ENCODE measurements at regions not wholly inside any gene's neighbourhood (a gene's known extent, or its start where the extent isn't known, plus 50 kb on each side); places are given as distances from the start of the nearest gene placed in this dataset.

DNA sequence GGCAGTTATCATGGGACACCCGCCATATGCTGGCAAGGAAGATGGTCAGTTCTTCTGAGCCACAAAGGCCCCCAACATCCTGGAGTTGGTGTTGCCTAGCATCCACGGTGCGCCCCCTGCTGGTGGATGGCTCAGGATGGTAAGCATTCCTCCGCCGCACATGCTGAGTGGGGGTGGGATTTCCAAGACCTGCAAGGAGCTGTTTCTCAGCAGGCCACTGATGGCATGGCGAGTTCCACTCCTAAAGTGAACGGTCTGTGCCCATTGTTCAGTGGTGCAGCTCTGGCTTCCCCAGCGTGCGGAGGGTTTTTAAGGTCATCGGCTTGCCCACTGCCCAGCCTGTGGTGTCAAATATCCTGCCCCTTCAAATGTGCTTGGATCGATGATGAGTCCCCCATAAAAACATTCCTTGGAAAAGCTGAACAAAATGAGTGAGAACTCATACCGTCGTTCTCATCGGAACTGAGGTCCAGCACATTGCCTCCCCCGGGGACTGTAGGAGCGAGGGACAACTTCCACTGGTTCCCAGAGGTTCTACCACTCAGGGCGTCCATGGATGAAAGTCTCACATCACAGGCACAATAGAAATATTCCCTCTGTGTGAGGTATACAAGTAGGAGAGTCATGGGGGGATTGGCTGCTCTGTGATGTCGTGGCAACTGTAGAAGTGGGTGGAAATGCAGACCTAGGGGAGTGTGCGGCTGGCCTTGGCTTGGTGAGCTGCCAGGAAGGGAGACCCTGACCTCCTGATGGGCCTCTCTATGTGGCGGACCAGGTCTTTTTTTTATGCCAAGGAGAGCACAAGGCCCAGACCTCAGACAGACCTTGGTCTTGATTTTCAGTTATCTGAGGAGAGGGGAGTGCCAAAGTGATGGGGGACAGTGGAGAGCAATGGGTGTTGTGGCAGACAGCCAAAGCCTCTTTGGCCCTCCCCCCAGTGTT lies 102.0 kb downstream of the SNRPN start:
- TF ChIP-seq, protein P1, sequence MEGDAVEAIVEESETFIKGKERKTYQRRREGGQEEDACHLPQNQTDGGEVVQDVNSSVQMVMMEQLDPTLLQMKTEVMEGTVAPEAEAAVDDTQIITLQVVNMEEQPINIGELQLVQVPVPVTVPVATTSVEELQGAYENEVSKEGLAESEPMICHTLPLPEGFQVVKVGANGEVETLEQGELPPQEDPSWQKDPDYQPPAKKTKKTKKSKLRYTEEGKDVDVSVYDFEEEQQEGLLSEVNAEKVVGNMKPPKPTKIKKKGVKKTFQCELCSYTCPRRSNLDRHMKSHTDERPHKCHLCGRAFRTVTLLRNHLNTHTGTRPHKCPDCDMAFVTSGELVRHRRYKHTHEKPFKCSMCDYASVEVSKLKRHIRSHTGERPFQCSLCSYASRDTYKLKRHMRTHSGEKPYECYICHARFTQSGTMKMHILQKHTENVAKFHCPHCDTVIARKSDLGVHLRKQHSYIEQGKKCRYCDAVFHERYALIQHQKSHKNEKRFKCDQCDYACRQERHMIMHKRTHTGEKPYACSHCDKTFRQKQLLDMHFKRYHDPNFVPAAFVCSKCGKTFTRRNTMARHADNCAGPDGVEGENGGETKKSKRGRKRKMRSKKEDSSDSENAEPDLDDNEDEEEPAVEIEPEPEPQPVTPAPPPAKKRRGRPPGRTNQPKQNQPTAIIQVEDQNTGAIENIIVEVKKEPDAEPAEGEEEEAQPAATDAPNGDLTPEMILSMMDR (conservative IDR thresholded peaks at IDR 0.05; ENCODE audit: low read length) = no peak
- no peak overlapping the region for H3K4me3 ChIP-seq (ENCODE audit: low read length)
- DNase-seq (ENCODE audit: low read depth) = no peak

DNA sequence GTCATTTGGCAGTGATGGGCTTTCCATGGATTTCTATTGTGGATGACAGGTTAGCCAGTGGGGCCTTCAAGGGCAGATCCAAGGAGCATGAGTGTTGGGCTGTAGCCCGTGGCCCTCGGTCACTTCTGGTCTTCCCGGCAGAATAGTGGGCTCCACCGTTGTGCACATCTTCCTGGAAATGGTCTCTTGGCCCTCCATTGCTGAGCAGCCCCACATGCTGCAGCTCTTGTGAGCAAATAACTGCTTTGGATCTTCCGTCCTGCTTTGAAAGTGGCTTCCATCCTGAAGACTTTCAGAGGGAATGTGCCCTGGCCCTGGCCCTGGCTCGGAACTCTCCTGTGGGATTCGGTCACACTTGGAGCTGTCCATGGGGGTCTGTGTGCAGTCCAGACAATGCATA lies 102.8 kb downstream of the SNRPN start:
- no peak overlapping the region for H3K4me3 ChIP-seq (ENCODE audit: low read length)
- TF ChIP-seq, protein P1 (conservative IDR thresholded peaks at IDR 0.05; ENCODE audit: low read length) = no peak
- DNase-seq (ENCODE audit: low read depth) = no peak

DNA sequence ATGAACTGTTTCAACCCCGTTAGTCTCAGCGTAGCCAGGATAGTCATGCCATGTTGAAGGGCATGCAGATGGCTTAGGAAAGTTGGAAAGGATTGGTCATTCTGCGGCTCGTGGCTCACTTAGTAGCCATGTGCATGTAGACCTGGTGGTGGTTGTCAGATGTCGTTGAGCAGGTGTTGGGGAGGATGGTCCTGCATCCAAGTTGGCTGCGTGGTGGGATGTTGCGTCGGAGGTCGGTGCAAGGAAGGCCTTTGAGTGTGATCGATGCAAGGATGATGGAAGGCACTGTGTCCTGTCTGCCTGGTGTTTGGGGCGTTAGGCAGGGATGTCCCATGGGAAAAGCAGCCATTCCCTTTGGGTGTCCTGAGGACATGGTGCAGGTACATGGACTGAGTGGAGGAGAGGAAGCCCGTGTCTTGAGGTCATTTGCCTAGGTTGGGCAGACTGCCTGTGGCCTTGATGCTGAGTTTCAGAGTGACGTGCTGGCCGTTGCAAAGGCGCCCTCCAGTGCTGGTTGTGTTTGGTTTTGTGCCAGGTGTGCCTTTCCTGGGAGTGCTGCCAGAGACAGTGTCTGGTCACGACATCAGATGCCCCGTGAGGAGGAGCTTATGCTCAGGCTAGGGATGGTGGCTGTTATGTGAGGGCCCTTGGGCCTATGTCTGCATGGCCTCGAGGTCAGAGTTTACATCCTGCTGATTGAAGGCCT lies 103.4 kb downstream of the SNRPN start:
- TF ChIP-seq, protein P1 (conservative IDR thresholded peaks at IDR 0.05; ENCODE audit: low read length) = no peak
- no peak overlapping the region for H3K4me3 ChIP-seq (ENCODE audit: low read length)
- DNase-seq (ENCODE audit: low read depth) = no peak

DNA sequence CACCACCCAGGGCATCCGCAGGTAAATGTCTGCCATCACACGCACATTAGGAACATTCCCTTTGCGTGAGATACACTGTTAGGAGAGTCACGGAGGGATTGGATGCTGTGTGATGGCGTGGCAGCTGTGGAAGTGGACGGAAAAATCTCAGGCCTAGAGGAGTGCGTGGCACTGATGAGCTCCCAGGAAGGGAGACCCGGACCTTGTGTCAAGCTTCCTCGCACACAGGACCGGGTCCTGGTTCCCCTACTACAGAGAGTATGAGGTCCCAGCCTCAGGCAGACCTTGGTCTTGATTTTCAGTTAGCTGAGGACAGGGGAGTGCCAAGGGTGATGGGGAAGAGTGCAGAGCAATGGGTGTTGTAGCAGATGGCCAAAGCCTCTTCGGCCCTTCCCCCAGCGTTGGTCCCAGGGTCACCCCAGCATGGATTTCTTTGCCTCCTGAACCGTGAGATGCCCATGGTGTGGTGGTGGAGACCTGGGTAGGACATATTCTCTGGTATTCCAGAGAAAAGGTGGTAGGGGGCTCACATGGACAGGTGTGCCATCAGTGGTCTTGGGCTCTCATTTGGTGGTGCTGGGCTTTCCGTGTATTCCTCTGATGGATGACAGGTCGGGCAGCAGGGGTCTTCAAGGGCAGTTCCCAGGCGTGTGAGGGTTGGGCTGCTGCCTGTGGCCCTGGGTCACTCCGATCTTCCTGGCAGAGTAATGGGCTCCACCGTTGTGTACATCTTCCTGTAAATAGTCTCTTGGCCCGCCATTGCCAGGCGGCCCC lies 105.1 kb downstream of the SNRPN start:
- TF ChIP-seq, protein P1 (conservative IDR thresholded peaks at IDR 0.05; ENCODE audit: low read length) = no peak
- DNase-seq (ENCODE audit: low read depth) = no peak
- H3K4me3 ChIP-seq (ENCODE audit: low read length) = no peak overlapping the region

DNA sequence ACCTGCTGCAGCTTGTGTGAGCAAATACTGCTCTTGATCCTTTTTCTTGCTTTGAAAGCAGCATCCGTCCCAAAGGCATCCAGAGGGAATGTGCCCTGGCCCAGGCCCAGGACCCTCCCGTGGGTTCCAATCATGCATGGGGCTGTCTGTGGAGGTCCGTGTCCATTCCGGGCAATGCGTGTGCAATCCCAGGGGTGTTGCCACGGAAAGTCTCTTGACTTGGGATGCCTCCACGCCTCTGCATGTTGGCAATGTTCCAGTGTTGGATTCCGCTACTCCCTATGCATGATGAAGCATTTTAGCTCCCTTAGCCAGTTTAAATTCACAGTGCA lies 105.7 kb downstream of the SNRPN start:
- no peak for DNase-seq (ENCODE audit: low read depth)
- TF ChIP-seq, protein P1 (conservative IDR thresholded peaks at IDR 0.05; ENCODE audit: low read length) = no peak
- no peak overlapping the region for H3K4me3 ChIP-seq (ENCODE audit: low read length)

DNA sequence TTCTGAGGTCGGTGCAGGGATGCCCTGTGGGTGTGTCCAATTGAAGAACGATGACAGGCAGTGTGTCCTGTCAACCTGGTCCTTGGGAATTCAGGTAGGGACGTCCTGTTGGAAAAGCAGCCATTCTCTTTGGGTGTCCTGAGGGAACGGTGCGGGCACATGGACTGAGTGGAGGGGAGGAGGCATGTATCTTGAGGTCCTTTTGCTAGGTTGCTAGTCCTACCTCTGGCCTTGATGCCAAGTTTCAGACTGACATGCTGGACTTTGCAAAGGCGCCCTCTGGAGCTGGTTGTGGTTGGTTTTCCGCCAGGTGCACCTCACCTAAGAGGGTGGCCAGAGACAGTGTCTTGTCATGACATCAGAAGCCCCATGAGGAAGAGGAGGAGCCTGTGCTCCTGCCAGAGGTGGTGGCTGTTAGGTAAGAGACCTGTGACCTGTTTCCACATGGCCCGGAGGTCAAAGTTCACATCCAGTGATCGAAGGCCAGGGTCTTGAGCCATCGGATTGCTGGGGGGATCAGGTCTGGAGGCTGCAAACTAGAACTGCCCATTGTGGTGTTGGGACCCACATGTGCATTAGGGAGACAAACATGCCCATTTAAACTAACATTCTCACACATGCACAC lies 106.3 kb downstream of the SNRPN start:
- TF ChIP-seq, protein P1 (conservative IDR thresholded peaks at IDR 0.05; ENCODE audit: low read length) = no peak
- DNase-seq (ENCODE audit: low read depth) = no peak
- H3K4me3 ChIP-seq (ENCODE audit: low read length) = no peak overlapping the region
